ENCODE measurements at regions not wholly inside any gene's neighbourhood (a gene's known extent, or its start where the extent isn't known, plus 50 kb on each side); places are given as distances from the start of the nearest gene placed in this dataset.

DNA sequence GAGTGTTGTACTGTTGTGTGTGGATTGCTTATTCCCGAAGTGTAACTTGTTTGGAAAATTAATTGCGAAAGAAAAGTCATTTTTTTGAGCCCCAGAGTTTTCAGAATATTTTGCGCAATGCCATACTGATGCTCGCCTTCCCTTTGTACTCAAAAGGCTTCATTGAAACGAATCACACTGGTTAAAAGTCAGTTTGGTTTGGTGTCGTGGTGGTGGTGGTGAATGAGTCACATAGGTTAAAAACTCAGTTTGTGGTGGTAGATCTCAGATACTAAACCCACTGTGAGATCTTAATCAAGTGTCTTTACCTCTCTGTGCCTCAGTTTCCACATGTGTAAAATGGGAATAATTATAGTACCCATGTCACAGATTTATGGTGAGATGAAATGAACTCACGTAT, 61.1 kb upstream of the IL6 start:
- no peak for TF ChIP-seq POLR2A (IDR thresholded peaks at IDR 0.05; ENCODE audit: control extremely low read depth in 1 of 2, low read depth in 2 of 2, low read length in 2 of 2)
- no peak for TF ChIP-seq CHD2 (IDR thresholded peaks at IDR 0.05; ENCODE audit: low read length)
- no peak for TF ChIP-seq EZH2 (IDR thresholded peaks at IDR 0.05; ENCODE audit: low read depth, low read length, severe bottlenecking)
- TF ChIP-seq CTCF (IDR thresholded peaks at IDR 0.05; ENCODE audit: control extremely low read depth in 1 of 3, insufficient read depth in 1 of 3, low read depth in 1 of 3, low read length in 3 of 3) = no peak
- TF ChIP-seq SRF (IDR thresholded peaks at IDR 0.05; ENCODE audit: low read depth, low read length) = no peak
- TF ChIP-seq CEBPB (IDR thresholded peaks at IDR 0.05; ENCODE audit: low read depth, low read length) = no peak
- no peak for TF ChIP-seq PHF8 (conservative IDR thresholded peaks at IDR 0.05; ENCODE audit: low read depth, low read length)
